Right lobe of liver (tissue), 4 donors: ENCODE measurements at regions not wholly inside any gene's neighbourhood (a gene's known extent, or its start where the extent isn't known, plus 50 kb on each side); places are given as distances from the start of the nearest gene placed in this dataset.

ENCODE experiments used
- POLR2A ChIP-seq: fragments of 450-650 bp; IDR thresholded peaks from one replicate; pipeline ENCODE4 v1.6.1; 2017; ENCODE audit warnings: antibody characterized with exemption, mild to moderate bottlenecking
- TF ChIP-seq, protein P1 (sequence below), 4 donors: fragments of 200-600 bp in 3 of 4; fragments of 450-650 bp in 1 of 4; IDR thresholded peaks; one replicate each; pipeline versions ENCODE4 v1.5.1 to v1.8.0; 2016 to 2022; ENCODE audit warnings: antibody characterized with exemption in 4 of 4, mild to moderate bottlenecking in 2 of 4
- donor health status: DM: no; HTN: no; CAD: no.
- donor health status: DM: no; HTN: no; CAD: no.
- donor health status: DM: no; HTN: yes; CAD: no.

DNA sequence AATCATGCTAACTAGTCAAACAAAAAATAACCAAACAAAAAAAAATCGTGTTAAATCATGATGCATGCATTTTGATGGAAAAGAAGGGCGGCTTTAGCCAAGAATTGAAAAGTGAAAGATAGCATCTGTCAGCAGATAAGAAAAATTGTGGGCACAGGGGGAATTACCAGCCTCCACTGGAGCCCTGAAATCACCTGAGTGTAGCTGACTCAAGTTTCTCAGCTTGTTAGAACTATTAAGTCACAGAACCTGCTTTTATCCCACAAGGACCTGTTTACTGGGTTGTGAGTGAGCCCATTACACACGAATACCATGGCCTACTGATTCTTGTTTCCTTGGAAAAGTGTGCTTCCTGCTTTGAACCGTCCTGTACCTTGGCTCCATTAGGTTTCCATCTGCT is 85.2 kb downstream of the COX18 start:
- TF ChIP-seq, protein P1, sequence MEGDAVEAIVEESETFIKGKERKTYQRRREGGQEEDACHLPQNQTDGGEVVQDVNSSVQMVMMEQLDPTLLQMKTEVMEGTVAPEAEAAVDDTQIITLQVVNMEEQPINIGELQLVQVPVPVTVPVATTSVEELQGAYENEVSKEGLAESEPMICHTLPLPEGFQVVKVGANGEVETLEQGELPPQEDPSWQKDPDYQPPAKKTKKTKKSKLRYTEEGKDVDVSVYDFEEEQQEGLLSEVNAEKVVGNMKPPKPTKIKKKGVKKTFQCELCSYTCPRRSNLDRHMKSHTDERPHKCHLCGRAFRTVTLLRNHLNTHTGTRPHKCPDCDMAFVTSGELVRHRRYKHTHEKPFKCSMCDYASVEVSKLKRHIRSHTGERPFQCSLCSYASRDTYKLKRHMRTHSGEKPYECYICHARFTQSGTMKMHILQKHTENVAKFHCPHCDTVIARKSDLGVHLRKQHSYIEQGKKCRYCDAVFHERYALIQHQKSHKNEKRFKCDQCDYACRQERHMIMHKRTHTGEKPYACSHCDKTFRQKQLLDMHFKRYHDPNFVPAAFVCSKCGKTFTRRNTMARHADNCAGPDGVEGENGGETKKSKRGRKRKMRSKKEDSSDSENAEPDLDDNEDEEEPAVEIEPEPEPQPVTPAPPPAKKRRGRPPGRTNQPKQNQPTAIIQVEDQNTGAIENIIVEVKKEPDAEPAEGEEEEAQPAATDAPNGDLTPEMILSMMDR (IDR thresholded peaks at IDR 0.05): no peak
- TF ChIP-seq POLR2A: no peak
